A673 (cell line): ENCODE measurements at regions not wholly inside any gene's neighbourhood (a gene's known extent, or its start where the extent isn't known, plus 50 kb on each side); places are given as distances from the start of the nearest gene placed in this dataset.

Experiments used
- BruUV-seq: library from RNA; stranded (reverse); fragments of 400-500 nt; replicated peaks from 2 replicates; lab custom pipeline; 2021; lab: Mats Ljungman, UMichigan
- CTCF ChIA-PET: fragments of 300-600 bp; sonication (Branson Sonifier 250); formaldehyde crosslinking; loops from one replicate; lab custom pipeline; 2022; ENCODE audit warnings: antibody characterized with exemption; lab: Charles Lee
- POLR2A ChIA-PET: fragments of 300-600 bp; sonication (Branson Sonifier 250); formaldehyde crosslinking; loops from one replicate; lab custom pipeline; 2022; ENCODE audit warnings: antibody characterized with exemption; ENCODE audit not compliant: low non-redundant PET; lab: Charles Lee
- DNase-seq: peaks from one replicate; pipeline ENCODE4 v3.0.0-alpha.2; 2015; ENCODE audit warnings: low spot score
- H3K27ac ChIP-seq: fragments of 200-600 bp; sonication (generic); 2 replicates; pipeline ENCODE4 v1.5.1; 2016; ENCODE audit warnings: mixed run types, low read depth, mild to moderate bottlenecking, mixed read lengths, antibody characterized with exemption, low read length; ENCODE audit not compliant: poor library complexity, severe bottlenecking
- H3K27me3 ChIP-seq: fragments of 200-600 bp; sonication (generic); replicated peaks from 2 replicates; pipeline ENCODE4 v1.6.1; 2017; ENCODE audit warnings: mixed run types, low read depth, mild to moderate bottlenecking, mixed read lengths, antibody characterized with exemption, low read length; ENCODE audit not compliant: insufficient read depth, poor library complexity
- H3K36me3 ChIP-seq: fragments of 200-600 bp; sonication (generic); 2 replicates; pipeline ENCODE4 v1.6.1; 2016; ENCODE audit warnings: mixed run types, mild to moderate bottlenecking, mixed read lengths, antibody characterized with exemption, low read length; ENCODE audit not compliant: insufficient read depth, poor library complexity, severe bottlenecking
- H3K4me1 ChIP-seq: fragments of 200-600 bp; sonication (generic); 2 replicates; pipeline ENCODE4 v1.6.1; 2017; ENCODE audit warnings: mixed run types, mild to moderate bottlenecking, mixed read lengths, antibody characterized with exemption, low read length; ENCODE audit not compliant: insufficient read depth, poor library complexity, severe bottlenecking
- H3K4me3 ChIP-seq: fragments of 200-600 bp; sonication (generic); 2 replicates; pipeline ENCODE4 v1.5.1; 2016; ENCODE audit warnings: low read depth, mixed run types, mild to moderate bottlenecking, mixed read lengths, low read length; ENCODE audit not compliant: poor library complexity, severe bottlenecking
- H3K9me3 ChIP-seq: fragments of 200-600 bp; sonication (generic); 2 replicates; pipeline ENCODE4 v1.6.1; 2016; ENCODE audit warnings: mixed run types, low read depth, mild to moderate bottlenecking, mixed read lengths, antibody characterized with exemption, low read length; ENCODE audit not compliant: poor library complexity, severe bottlenecking
- EZH2 ChIP-seq: fragments of 200-600 bp; sonication (generic); IDR thresholded peaks from 2 replicates; pipeline ENCODE4 v1.6.1; 2017; ENCODE audit warnings: borderline replicate concordance, low read depth, mild to moderate bottlenecking, mixed read lengths, antibody characterized with exemption, low read length; ENCODE audit not compliant: poor library complexity, severe bottlenecking
- intact Hi-C: fragments of 100-400 bp; cut with micrococcal nuclease; formaldehyde crosslinking; loops from one replicate; pipeline ENCODE4 v1.10.0; 2022; ENCODE audit not compliant: unreplicated experiment
- TF ChIP-seq, protein P1 (sequence below): fragments of 300-800, 200-600 bp; sonication (generic); conservative IDR thresholded peaks from 2 replicates; pipeline ENCODE4 v1.5.1; 2017; ENCODE audit warnings: low read depth, mild to moderate bottlenecking, antibody characterized with exemption, low read length, moderate library complexity, mixed read lengths

DNA sequence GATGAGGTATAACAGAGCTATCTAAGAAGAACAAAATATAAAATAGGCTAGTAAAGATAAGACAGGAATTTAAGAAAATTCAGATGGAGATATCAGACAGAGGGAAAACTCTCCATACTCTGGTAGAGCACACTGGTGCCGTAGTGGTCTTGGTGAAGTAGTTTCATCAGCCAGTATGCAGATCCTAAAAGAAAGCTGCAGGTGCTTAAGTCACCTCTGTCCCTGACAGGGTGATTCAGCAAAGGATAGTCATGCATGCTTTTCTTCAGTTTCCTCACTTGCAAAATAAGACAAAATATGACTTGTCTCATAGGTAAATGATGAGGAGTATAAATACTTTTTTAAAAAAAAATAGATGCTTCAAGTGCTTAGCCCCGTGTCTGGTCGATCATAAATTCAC is 794.9 kb downstream of the TNS3 start:
- intact Hi-C loops, result no loop called here
- no peaks in the 10 kb centered on the region for H3K27me3 ChIP-seq
- BruUV-seq, result no TSS peak
- H3K4me3 ChIP-seq, result no peak overlapping the region
- no peak for DNase-seq
- ChIA-PET POLR2A (no interaction called here), CTCF (no interaction called here)
- no peaks in the 10 kb centered on the region for H3K36me3 ChIP-seq
- H3K4me1 ChIP-seq, result no peaks in the 10 kb centered on the region
- TF ChIP-seq, protein P1, sequence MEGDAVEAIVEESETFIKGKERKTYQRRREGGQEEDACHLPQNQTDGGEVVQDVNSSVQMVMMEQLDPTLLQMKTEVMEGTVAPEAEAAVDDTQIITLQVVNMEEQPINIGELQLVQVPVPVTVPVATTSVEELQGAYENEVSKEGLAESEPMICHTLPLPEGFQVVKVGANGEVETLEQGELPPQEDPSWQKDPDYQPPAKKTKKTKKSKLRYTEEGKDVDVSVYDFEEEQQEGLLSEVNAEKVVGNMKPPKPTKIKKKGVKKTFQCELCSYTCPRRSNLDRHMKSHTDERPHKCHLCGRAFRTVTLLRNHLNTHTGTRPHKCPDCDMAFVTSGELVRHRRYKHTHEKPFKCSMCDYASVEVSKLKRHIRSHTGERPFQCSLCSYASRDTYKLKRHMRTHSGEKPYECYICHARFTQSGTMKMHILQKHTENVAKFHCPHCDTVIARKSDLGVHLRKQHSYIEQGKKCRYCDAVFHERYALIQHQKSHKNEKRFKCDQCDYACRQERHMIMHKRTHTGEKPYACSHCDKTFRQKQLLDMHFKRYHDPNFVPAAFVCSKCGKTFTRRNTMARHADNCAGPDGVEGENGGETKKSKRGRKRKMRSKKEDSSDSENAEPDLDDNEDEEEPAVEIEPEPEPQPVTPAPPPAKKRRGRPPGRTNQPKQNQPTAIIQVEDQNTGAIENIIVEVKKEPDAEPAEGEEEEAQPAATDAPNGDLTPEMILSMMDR, result no peak
- no peak for TF ChIP-seq EZH2
- H3K27ac ChIP-seq, result no peak overlapping the region
- peaks cover 3% of the 10 kb centered on the region for H3K9me3 ChIP-seq

DNA sequence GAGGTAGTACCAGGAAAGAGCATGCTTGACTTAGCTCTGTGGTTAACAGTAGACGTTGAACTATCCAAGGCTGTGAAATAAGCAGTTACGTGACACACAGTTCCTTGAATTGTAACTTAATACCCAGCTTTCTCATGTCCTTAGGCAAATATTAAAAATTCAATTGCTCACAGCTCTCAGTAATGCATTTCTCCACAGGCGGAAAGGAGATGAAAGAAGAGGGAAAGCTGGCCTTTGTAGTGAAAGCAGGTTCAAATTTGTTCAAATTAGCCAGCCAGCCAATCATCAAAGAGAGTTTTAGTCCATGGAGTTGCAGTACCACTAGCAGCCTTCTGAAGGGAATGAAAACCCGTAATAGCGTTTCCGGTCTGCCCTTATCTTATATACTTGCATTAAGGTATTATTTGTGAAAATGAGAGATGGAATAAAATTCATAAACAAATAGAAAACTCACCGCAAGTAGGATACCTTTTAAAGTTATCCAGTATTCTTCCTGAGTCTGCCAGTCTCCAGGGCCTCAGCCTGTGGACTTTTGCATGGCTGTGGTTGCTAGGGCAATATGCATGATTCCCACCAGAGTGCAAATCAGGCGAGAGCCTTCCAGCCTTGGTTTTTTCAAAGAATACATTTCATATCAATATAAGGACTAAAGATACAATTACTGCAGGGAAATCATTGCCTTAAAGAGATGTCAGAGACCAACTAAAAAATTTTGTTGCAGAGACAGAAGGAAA is 795.5 kb downstream of the TNS3 start:
- peak; percentile 34 for DNase-seq
- Histone ChIP-seq H3K27ac (no peak overlapping the region), H3K9me3 (peaks cover 3% of the 10 kb centered on the region), H3K4me1 (no peaks in the 10 kb centered on the region), H3K36me3 (no peaks in the 10 kb centered on the region), H3K27me3 (no peaks in the 10 kb centered on the region), H3K4me3 (no peak overlapping the region)
- POLR2A ChIA-PET, result interaction anchor here (0.6 kb wide), 1 partner anchor 63 kb away, joined by 3 read pairs; no protein-coding TSS in a partner anchor
- TF ChIP-seq EZH2, result no peak
- TF ChIP-seq, protein P1, result no peak
- CTCF ChIA-PET, result no interaction called here
- intact Hi-C loops, result no loop called here
- BruUV-seq, result no TSS peak

DNA sequence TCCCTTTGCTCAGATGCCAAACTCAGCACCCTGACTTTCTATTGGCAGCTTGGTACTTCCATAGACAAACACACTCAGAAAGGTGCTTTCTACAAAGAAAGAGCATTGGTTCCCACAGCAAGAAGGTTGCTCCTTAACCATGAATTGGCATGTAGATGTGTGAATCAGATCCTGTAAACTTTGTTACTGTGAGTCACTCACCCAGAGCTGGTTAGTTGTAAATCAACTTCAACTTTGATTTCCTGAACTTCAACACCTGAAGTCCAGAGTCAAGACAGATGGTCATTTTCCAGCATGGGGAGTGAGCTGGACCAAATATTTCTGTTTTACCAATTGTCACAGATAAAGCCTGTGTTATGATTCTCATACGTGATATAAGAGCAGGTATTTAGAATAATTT is 797.2 kb downstream of the TNS3 start:
- intact Hi-C loops, result no loop called here

More for the DNA sequence above, 797.2 kb downstream of the TNS3 start:
- no TSS peak for BruUV-seq
- H3K9me3 ChIP-seq, result peaks cover 3% of the 10 kb centered on the region
- DNase-seq, result no peak
- H3K36me3 ChIP-seq, result no peaks in the 10 kb centered on the region
- POLR2A ChIA-PET, result no interaction called here
- H3K27me3 ChIP-seq, result no peaks in the 10 kb centered on the region
- H3K4me3 ChIP-seq, result no peak overlapping the region
- CTCF ChIA-PET, result no interaction called here
- H3K4me1 ChIP-seq, result no peaks in the 10 kb centered on the region
- no peak for TF ChIP-seq EZH2
- TF ChIP-seq, protein P1, result no peak
- no peak overlapping the region for H3K27ac ChIP-seq
